OCI-LY1 (cell line): ENCODE measurements at regions not wholly inside any gene's neighbourhood (a gene's known extent, or its start where the extent isn't known, plus 50 kb on each side); places are given as distances from the start of the nearest gene placed in this dataset.

Experiments
- H2AFZ ChIP-seq: fragments of 200-600 bp; sonication (generic), shearing (Covaris generic); 2 replicates; pipeline ENCODE4 v1.6.0; 2014; ENCODE audit warnings: antibody characterized with exemption, mild to moderate bottlenecking, low read length
- H3F3A ChIP-seq: fragments of 200-600 bp; sonication (generic), shearing (Covaris generic); 2 replicates; pipeline ENCODE4 v1.6.0; 2014; ENCODE audit warnings: mild to moderate bottlenecking, antibody characterized with exemption, low read length, moderate library complexity; ENCODE audit not compliant: insufficient read depth
- H3K27ac ChIP-seq: fragments of 200-600 bp; sonication (generic); 2 replicates; pipeline ENCODE4 v1.5.1; 2014; ENCODE audit warnings: low read length, mixed run types, mild to moderate bottlenecking, low read depth; ENCODE audit not compliant: poor library complexity, severe bottlenecking
- H3K27me3 ChIP-seq: fragments of 200-600 bp; sonication (generic); 2 replicates; pipeline ENCODE4 v1.6.0; 2014; ENCODE audit warnings: antibody characterized with exemption, mild to moderate bottlenecking, low read length, moderate library complexity; ENCODE audit not compliant: insufficient read depth
- H3K36me3 ChIP-seq: fragments of 200-600 bp; sonication (generic); 2 replicates; pipeline ENCODE4 v1.6.1; 2014; ENCODE audit warnings: mild to moderate bottlenecking, antibody characterized with exemption, low read length, moderate library complexity, mixed read lengths; ENCODE audit not compliant: insufficient read depth
- H3K4me1 ChIP-seq: fragments of 200-600 bp; sonication (generic); 2 replicates; pipeline ENCODE4 v1.5.1; 2014; ENCODE audit warnings: mild to moderate bottlenecking, low read length, moderate library complexity; ENCODE audit not compliant: insufficient read depth, severe bottlenecking
- H3K4me2 ChIP-seq: fragments of 200-600 bp; sonication (generic), shearing (Covaris generic); 2 replicates; pipeline ENCODE4 v1.6.1; 2014; ENCODE audit warnings: low read length
- H3K4me3 ChIP-seq: fragments of 200-600 bp; sonication (generic); 2 replicates; pipeline ENCODE4 v1.5.1; 2014; ENCODE audit warnings: low read length, low read depth, mild to moderate bottlenecking, mixed read lengths; ENCODE audit not compliant: poor library complexity, severe bottlenecking
- H3K79me2 ChIP-seq: fragments of 200-600 bp; shearing (Covaris generic); 2 replicates; pipeline ENCODE4 v1.6.1; 2016; ENCODE audit warnings: mixed run types, low read length, mixed read lengths; ENCODE audit not compliant: insufficient read depth
- H3K9ac ChIP-seq: fragments of 200-600 bp; sonication (generic), shearing (Covaris generic); 2 replicates; pipeline ENCODE4 v1.6.1; 2014; ENCODE audit warnings: mild to moderate bottlenecking, low read length, mixed read lengths
- H3K9me2 ChIP-seq: fragments of 200-600 bp; sonication (generic), shearing (Covaris generic); 2 replicates; pipeline ENCODE4 v1.6.1; 2014; ENCODE audit warnings: low read depth, mild to moderate bottlenecking, low read length, mixed read lengths
- H3K9me3 ChIP-seq: fragments of 200-600 bp; shearing (Covaris generic); 2 replicates; pipeline ENCODE4 v1.6.1; 2014; ENCODE audit warnings: low read length, mixed read lengths
- H4K20me1 ChIP-seq: fragments of 200-600 bp; sonication (generic), shearing (Covaris generic); 2 replicates; pipeline ENCODE4 v1.6.0; 2016; ENCODE audit warnings: mild to moderate bottlenecking, low read length; ENCODE audit not compliant: insufficient read depth
- EZH2 ChIP-seq: fragments of 200-600 bp; sonication (generic), shearing (Covaris generic); IDR thresholded peaks from 2 replicates; pipeline ENCODE4 v1.8.0; 2017; ENCODE audit warnings: borderline replicate concordance, mixed run types, mild to moderate bottlenecking, antibody characterized with exemption, low read length, moderate library complexity, mixed read lengths
- TF ChIP-seq, protein P1 (sequence below): fragments of 200-600 bp; sonication (generic), shearing (Covaris generic); IDR thresholded peaks from 2 replicates; pipeline ENCODE4 v1.5.1; 2017; ENCODE audit warnings: mild to moderate bottlenecking, antibody characterized with exemption, low read length, moderate library complexity, mixed read lengths

DNA sequence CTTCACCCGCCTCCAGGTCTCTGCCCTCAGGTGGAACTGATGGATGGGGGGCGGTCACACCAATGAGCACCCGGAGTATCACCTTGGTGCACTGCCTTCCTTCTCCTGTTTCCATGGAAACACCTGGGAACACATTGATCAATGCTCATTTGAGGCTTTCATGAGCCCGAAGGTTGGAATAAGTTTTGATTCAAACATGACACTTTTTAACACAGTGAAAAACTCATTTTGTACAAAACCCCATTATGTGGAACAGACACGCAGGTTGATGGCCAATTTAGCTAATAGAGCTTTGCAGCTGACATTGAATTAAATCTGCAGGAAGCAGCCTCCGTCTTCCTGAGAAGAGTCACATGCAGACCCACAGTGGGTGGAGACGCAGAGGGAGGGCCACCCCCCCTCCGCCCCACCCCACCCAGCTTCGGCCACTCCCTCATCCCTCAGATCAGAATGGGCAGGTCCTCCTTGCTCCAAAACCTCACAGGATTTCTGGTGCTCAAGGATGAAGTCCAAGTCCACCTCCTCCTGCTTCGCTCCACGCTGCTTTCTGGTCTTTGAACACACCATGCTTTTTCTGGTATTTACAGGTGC is 96.0 kb upstream of the MYCN start:
- Histone ChIP-seq H3F3A (no peaks in the 10 kb centered on the region), H3K4me2 (no peak overlapping the region), H3K27me3 (no peaks in the 10 kb centered on the region), H3K9ac (no peak overlapping the region), H3K9me2 (no peaks in the 10 kb centered on the region), H3K4me1 (no peaks in the 10 kb centered on the region), H4K20me1 (no peaks in the 10 kb centered on the region), H3K9me3 (no peaks in the 10 kb centered on the region), H3K4me3 (no peak overlapping the region), H3K27ac (no peak overlapping the region), H3K79me2 (no peaks in the 10 kb centered on the region), H3K36me3 (no peaks in the 10 kb centered on the region), H2AFZ (no peak overlapping the region)
- TF ChIP-seq, protein P1, sequence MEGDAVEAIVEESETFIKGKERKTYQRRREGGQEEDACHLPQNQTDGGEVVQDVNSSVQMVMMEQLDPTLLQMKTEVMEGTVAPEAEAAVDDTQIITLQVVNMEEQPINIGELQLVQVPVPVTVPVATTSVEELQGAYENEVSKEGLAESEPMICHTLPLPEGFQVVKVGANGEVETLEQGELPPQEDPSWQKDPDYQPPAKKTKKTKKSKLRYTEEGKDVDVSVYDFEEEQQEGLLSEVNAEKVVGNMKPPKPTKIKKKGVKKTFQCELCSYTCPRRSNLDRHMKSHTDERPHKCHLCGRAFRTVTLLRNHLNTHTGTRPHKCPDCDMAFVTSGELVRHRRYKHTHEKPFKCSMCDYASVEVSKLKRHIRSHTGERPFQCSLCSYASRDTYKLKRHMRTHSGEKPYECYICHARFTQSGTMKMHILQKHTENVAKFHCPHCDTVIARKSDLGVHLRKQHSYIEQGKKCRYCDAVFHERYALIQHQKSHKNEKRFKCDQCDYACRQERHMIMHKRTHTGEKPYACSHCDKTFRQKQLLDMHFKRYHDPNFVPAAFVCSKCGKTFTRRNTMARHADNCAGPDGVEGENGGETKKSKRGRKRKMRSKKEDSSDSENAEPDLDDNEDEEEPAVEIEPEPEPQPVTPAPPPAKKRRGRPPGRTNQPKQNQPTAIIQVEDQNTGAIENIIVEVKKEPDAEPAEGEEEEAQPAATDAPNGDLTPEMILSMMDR = no peak
- no peak for TF ChIP-seq EZH2

DNA sequence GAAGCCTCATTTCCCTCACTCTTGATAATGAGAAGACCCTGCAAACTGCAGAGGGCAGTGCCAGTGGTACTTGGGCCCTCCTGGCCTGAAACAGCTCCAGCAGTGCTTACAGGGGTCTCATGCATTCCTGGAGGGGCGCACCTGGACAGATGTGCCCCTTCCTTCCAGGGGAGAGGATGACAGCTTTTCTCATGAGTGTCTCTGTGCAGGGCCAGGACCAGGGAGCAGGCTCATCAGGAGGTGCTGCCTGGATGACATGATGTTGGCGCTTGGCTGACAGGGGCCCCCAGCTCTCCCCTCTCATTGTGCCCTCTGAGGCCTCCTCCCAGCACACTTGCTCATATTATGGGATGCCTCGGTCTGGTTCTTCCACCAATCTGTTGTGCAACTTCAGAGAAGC is 95.1 kb upstream of the MYCN start:
- Histone ChIP-seq H3K4me2 (no peak overlapping the region), H3K27me3 (no peaks in the 10 kb centered on the region), H3F3A (no peaks in the 10 kb centered on the region), H3K4me3 (no peak overlapping the region), H3K9me3 (no peaks in the 10 kb centered on the region), H3K4me1 (no peaks in the 10 kb centered on the region), H3K79me2 (no peaks in the 10 kb centered on the region), H2AFZ (no peak overlapping the region), H3K27ac (no peak overlapping the region), H4K20me1 (no peaks in the 10 kb centered on the region), H3K9ac (no peak overlapping the region), H3K9me2 (no peaks in the 10 kb centered on the region), H3K36me3 (no peaks in the 10 kb centered on the region)
- TF ChIP-seq EZH2 = no peak
- TF ChIP-seq, protein P1 = no peak

DNA sequence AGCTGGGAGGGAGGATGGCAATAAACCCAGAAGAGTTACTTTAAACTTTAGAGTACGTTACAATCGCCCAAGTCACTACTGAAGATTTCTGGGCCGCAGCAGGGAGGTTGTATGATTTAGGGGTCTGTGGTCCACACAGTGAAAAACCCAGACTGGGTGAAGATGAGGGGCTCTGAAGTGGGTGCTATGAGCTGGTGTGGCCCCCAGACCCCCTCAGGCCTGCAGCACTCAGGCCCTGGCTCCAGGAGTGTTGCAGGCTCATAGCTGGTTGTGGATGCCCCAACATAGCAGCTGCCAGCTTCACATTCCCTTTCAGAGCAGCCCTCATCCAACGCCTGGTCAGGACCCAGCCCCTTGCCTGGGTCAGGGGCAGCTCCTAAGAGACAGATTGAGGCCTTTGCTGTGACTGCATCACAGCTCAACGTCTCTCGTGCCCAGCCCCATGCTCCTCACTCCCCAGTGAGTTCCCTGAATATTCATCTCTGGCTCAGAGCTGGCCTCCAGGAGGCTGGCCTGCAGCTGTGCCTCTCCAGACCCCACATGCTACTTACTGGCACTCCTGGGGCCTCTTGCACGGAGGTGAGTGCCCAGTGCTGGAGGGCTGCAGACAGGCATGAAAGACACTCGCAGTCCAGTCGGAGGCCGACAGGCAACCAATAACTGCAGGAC is 94.5 kb upstream of the MYCN start:
- no peak overlapping the region for H3K9ac ChIP-seq
- no peaks in the 10 kb centered on the region for H3F3A ChIP-seq
- no peaks in the 10 kb centered on the region for H3K27me3 ChIP-seq
- no peaks in the 10 kb centered on the region for H3K9me3 ChIP-seq
- no peaks in the 10 kb centered on the region for H3K4me1 ChIP-seq
- H3K36me3 ChIP-seq = no peaks in the 10 kb centered on the region
- H3K9me2 ChIP-seq = no peaks in the 10 kb centered on the region
- H4K20me1 ChIP-seq = no peaks in the 10 kb centered on the region
- H2AFZ ChIP-seq = no peak overlapping the region
- no peak overlapping the region for H3K27ac ChIP-seq
- H3K4me3 ChIP-seq = no peak overlapping the region
- no peaks in the 10 kb centered on the region for H3K79me2 ChIP-seq
- TF ChIP-seq EZH2 = no peak
- TF ChIP-seq, protein P1 = no peak
- H3K4me2 ChIP-seq = no peak overlapping the region
